ENCODE measurements at regions not wholly inside any gene's neighbourhood (a gene's known extent, or its start where the extent isn't known, plus 50 kb on each side); places are given as distances from the start of the nearest gene placed in this dataset.
"Not testable (repeated sequence)": the region's sequence is repeated elsewhere in the genome, so short reads cannot be mapped to it uniquely, and the experiment has no call there.

DNA sequence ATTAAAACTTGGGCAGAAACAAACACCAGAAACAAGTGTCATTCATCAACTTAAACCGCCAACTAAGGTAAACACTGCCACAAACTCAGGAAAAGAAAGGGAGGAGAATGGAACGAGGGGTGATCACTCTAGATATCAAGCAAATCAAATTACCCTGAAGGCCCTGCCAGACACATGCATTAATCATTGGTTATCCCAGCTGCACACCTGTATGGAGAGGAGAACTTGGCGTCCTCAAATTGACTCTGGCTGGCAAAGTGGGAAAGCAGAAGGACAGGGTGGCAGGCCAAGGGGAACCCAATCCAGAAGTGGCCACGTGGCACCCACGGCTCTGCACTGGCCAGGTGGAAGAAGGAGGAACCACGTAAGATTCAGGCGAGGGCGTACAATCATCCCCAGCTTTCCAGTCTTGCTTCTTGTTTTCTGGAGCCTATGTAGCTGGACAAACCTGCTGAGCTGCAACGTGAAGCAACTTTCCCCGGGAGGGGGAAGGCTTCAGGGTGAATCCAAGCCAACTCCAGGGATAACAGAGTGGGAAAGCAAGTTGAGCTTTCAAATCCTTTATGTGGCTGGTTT, 156.2 kb upstream of the JARID2 start:
- DNase-seq: no peak

DNA sequence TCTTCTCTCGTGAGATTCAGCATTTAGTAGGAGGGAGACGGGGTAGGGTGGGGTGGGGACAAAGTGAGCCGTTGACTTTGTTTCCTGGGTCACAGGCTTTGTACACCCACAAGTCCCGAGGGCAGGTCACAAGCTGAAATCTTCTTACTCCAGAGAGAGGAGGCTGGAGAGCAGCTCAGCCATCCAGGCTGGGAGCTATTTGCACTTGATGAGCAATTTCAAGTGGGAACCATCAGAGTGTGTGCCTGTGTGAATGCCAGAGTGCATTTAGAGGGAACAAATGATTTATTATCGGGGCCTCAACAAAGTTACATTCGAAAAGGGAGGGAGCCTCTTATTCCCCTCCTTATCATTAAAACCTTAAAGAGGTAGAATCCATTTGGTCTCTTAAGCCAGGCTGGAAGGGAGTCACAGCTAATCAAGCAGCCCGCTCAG, 155.7 kb upstream of the JARID2 start:
- DNase-seq: no peak

DNA sequence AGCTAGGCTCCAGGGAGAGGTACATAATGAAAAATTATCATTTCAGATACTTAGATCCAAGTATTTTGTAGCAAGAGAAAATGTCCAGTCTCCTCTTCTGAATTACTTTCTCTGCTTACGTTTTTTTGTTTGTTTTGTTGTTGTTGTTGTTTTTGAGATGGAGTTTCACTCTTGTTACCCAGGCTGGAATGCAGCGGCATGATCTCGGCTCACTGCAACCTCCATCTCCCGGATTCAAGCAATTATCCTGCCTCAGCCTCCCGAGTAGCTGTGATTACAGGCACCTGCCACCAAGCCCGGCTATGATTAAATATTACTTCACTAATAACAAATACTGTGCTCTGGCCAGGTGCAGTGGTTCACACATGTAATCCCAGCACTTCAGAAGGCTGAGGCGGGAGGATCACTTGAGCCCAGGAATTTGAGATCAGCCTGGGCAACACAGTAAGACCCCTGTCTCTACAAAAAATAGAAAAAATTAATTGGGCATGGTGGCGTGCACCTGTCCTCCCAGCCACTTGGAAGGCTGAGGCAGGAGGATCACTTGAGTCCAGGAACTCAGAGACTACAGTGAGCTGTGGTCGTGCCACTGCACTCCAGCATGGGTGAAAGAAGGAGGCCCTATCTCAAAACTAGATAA, 155.0 kb upstream of the JARID2 start:
- DNase-seq: no peak

DNA sequence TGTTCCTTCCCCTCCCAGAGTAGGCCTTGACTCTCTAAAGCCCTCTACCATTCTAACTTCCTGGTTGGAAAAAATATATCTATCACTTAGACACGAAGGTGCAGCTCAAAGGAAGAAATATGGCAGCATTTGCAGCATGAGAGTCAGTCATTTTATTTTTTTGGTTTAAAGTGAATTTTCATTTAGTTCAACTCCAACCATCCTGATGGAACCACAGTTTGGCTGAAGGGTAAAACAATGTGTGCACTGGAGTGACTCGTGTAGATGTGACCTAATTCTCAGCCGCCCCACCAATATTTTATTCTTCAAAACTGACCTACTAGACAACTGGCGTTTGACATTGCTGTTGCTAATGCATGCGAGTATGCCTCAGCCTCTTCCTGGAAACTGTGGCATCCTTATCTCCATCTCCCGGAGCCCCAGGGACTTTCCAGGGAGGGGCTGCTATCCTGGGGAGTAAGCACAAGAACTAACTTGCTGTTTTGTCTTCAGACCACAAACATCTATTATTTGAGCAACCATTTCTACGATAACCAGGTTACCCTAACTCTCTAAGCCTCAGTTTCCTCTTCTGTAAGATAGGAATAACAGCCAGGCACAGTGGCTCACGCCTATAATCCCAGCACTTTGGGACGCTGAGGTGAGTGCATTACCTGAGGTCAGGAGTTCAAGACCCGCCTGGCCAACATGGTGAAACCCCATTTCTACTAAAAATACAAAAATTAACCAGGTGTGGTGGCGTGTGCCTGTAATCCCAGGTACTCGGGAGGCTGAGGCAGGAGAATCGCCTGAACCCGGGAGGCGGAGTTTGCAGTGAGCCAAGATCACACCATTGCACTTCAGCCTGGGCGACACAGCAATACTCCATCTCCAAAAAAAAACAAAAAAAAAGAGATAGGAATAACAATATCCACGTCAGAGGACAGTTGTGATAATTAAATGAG, 148.7 kb upstream of the JARID2 start:
- DNase-seq: no peak

DNA sequence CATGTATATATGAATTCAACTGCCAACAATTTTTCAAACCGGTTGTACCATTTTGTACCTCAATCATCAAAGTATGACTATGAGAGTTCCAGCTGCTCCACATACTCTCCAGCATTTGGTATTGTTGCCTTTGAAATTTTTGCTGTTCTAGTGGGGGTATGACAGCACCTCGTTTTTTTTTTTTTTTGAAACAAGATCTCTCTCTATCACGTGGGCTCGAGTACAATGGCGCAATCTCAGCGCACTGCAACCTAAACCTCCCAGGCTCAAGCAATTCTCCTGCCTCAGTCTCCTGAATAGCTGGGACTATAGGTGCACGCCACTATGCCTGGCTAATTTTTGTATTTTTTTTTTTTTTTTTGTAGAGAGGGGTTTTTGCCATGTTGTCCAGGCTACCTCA, 144.7 kb upstream of the JARID2 start:
- DNase-seq: no peak

DNA sequence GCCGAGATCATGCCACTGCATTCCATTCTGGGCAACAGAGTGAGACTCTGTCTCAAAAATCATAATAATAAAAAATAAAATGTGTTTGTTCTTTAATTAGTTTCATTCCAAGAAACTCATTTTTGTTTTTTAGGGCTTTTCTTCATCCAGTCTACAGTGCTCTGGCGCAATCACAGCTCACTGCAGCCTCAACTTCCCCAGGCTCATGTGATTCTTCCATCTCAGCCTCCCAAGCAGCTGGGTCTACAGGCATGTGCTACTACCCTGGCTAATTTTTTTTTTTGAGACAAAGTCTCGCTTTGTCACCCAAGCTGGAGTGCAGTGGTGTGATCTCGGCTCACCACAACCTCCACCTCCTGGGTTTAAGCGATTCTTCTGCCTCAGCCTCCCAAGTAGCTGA, 143.6 kb upstream of the JARID2 start:
- no peak for DNase-seq

DNA sequence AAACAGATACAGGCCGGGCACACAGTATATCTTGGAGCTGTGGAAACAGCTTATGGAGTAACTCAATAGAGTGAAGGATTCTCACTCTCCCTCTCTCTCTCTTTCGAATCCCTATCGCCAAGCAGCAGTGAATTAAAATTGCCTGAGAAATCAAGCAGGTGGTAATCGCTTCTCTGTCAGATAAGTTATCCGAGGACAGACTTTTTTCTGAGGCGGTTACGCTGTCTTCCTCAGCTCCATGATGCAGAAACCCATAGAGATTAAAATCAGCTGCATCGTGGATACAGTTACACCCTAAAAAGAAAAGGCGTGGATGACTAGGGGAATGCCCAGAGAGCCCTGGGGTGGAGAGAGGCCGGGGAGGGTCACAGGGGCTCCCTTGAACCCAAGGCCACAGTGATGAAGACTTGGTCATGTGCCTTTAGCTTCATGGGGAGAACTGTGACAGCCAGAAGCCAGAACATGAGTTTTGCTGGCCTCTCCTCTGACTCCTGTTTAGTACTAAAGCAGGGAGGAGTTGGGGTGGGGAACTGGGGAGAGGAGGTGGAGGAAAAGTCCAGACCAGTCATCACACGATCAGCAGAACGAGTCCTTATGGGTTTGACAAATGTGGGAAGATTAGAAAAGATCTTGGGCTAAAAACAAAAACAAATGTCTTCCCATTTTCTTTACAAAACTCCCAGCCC, 138.8 kb upstream of the JARID2 start:
- no peak for DNase-seq

DNA sequence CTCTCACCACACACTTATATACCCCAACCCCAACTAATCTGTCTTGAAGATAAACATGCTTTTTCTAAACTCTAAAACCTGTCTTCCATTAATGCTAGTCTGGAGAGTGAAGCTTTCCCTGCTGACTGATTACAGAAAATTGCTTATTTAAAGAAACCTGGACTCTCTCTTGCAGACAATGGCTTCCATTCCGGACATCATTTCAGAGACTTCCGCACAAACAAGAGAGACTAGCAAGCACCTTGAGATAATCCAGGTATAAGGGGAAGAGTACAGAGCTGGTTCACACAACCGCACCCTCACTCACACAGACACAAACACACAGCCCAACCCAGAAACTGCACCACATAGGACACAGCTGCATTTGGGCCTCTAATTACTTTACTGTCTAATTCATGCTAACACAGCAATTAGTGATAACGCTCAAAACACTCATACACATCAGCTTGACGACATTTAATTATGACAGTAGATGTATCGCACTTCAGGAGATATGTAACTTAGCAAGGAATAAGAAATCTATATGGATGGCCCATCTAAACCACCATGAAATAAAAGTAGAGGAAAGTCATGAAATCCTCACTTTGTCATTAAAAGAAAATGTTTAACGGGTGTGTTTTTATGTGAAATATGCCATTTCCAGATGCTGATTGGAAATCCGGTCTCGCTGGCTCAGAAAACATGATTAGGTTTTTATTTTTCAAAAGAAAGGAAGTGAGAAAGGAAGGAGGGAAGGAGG, 138.1 kb upstream of the JARID2 start:
- no peak for DNase-seq

DNA sequence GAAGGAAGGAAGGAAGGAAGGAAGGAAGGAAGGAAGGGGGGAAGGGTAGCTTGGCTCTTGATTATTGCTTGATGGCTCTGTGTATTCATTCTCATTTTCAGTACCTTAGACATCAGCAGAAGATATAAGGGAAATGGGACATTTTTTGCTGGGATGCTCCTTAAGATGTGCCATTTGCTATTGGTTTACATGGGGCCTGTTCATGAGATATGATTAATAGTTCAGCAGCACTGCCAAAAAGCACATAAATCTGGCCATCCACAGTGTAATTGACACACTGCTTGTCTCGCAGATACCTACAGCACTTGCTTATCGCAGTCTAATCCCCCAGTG, 137.5 kb upstream of the JARID2 start:
- DNase-seq: no peak

DNA sequence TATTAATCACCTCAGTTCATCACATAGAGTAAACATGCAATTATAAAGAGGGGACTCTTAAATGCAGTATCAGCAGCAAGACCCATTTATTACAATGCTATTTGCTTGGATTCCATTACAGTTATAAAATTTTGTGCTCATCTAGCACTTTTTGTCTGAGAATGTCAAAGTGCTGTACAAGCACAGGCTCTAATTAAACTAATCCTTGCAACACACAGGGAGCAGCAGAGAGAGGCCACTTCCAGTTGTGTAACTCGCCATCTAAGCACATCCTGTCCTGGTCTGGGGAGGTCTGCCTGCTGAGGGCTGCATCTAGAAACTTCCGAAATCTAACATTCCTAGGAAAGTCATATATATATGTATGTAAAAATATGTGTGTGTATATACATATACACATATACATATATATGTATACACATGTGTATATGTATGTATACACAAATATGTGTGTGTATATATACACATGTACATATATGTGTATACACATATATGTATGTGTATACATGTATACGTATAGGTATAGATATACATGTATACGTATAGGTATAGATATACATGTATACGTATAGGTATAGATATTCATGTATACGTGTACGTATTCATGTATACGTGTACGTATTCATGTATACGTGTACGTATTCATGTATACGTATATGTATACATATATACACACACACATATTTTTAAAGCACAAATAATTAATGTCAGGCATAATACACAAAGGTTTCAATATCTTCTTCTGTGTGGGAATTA, 136.4 kb upstream of the JARID2 start:
- no peak for DNase-seq

DNA sequence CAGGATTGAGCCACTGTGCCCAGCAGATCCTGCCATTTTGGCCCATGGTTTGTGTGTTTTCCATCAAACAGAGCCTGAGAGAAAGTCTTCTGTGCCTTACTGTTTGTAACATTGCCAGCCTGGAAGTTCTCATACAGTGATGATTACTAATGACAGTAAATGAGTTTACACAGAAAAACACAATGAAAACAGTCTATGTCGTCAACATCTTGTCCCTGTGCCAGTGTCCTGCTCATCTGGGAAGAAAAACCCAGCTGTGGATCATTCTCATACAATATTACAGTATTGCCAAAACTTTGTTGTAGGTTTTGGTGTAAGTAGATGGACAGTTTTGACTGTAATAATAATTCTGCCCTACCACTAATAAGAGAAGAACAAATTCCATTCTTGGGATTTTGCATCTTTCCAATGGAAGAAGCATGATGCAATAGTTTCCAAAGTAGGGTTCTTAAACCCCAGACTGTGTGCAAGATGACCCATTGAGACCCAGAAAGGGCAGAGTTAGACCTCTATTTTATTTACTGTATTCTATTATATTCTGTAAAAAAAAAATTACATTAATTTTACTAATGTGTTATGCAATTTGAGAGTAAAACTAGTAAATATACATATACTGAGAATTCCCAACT, 135.0 kb upstream of the JARID2 start:
- no peak for DNase-seq

DNA sequence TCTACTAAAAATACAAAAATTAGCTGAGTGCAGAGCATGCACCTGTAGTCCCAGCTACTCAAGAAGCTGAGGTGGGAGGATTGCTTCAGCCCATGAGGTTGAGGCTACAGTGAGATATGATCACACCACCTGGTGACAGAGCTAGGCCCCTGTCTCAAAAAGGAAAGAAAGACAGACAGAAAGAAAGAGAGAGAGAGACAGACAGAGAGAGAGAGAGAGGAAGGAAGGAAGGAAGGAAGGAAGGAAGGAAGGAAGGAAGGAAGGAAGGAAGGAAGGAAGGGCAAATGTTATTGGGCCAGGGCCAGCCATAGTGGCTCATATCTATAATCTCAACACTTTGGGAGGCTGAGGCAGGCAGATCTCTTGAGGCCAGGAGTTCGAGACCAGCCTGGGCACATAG, 134.3 kb upstream of the JARID2 start:
- DNase-seq: not testable (repeated sequence)

DNA sequence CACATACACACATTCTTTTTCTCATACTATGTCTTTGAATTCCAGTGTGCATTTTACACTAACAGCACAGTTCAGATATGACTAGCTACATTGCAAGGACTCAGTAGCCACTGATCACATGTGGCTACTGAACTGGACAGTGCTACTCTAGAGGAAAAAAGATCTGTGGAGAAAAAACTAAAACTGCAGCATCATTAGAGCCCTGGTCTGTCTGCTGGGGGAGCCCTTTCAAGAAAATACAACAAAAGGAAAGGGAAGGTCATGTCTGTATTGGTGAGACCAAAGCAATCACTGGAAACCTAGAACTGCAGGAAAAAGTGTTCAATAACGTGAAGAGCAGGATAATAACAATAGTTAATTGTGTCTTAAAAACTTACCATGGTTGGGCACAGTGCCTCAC, 132.3 kb upstream of the JARID2 start:
- no peak for DNase-seq

DNA sequence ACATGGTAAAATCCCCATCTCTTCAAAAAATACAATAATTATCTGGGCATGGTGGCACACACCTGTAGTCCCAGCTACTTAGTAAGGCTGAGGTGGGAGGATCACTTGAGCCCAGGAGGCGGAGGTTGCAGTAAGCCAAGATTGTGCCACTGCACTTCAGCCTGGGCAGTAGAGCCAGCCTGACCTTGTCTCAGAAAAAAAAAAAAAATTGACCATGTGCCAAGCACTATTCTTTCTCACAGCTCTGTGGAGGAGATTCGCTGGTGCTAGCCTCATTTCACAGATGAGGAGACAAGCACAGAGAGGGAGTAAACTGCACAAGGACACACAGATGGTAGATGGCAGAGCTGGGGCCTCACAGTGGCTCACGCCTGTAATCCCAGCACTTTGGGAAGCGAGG, 131.8 kb upstream of the JARID2 start:
- no peak for DNase-seq

DNA sequence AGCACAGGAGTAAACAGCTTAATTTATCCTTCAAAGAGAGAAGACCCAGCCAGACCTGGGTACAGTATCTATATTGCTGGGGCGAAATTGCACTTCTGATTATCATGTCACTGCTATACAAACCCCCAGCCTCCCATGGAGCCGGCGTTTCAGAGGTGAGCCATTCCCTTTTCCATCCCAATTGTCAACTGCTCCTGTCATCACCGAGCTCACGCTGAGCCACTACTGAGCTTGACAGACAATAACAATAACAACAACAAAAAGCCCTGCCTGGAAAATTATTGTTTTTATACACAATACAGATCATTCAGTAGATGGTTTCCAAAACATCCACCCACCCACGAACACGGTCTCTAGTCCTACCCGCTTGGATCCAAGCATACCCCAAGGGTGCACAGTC, 129.0 kb upstream of the JARID2 start:
- DNase-seq: no peak

DNA sequence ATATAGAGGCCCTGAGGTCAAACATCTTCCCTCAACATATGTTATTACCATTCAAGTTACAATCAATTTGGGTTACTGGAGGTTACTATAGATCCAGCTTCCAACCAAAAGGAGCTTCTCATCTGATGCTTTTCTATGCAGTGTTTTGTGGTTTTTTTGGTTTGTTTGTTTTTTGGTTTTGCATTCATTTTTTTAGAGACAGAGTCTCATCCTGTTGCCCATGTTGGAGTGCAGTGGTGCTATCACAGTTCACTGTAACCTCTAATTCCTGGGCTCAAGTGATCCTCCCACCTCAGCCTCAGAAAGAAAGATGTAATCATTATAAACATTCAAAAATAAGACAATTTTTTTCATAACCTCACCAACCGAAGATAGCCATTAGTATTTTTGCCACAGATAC, 124.4 kb upstream of the JARID2 start:
- no peak for DNase-seq

DNA sequence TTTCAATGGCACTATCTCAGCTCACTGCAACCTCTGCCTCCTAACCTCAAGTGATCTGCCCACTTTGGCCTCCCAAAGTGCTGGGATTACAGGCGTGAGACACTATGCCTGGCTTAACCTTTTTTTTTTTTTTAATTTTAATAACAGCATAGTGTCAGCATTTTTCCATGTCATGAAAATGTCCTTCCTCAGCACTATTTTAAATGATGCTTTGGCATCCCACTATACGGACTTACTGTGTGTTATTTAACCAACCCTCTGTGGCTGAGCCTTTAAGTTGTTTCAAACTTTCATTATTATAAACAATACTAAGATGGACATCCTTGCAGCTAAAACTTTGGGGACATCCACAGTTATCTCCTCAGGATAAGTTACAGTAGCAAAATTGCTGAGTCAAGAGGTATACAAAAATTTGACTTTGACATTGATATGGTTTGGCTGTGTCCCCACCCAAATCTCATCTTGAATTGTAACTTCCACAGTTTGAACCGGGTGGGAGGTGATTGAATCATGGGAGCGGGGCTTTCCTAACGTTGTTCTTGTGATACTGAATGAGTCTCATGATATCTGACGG, 123.8 kb upstream of the JARID2 start:
- DNase-seq: no peak

DNA sequence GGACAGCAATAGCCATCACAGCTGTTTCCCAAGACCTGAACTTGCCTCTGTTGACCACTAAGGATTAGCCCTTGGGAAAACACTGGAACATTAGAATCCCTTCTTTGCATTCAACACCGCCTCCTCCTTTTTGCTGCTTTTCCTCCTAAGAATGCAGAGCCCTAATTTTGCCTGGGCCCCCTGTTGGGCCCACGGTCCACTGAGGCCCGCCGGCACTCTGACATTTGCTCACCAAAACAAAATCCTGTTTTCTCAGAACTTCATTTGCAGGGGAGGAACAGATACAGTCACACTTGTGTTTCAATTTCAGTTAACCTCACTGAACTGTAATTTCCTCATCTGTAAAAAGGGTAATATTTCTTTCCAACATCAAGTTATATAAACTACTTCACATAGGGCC, 116.0 kb upstream of the JARID2 start:
- DNase-seq: no peak

DNA sequence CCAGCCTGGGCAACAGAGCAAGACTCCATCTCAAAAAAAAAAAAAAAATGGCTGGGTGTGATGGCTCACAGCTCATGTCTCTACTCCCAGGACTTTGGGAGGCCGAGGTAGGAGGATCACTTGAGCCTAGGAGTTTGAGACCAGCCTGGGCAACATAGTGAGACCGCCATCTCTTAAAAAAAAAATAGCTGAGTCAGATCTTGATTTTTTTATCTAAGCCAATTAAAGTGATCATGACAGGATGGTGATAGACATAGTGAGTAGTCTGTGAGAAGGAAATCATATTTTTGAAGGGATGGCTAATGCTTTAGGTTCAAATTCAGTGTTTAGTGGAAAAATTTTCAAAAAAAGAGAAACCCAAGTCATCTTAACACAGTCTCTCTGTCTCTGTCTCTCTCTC, 114.6 kb upstream of the JARID2 start:
- DNase-seq: no peak

DNA sequence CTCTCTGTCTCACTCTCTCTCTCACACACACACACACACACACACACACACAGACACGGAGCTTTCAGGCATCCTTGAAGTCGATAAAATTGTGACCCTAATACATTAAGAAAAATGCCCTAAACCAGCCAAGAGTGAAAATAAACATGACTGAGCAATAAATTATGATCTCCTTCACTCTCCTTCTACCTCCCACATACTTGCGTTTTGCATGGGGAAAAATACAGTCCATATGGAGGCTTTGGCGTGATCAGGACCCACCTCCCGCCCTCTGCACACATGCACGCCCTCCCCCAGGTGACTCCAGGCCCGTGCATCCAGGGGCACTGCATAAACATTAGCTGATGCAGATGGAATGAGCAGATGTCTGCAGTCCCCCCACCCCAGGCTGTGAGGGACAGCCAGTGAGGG, 114.2 kb upstream of the JARID2 start:
- peak; percentile 60 for DNase-seq

DNA sequence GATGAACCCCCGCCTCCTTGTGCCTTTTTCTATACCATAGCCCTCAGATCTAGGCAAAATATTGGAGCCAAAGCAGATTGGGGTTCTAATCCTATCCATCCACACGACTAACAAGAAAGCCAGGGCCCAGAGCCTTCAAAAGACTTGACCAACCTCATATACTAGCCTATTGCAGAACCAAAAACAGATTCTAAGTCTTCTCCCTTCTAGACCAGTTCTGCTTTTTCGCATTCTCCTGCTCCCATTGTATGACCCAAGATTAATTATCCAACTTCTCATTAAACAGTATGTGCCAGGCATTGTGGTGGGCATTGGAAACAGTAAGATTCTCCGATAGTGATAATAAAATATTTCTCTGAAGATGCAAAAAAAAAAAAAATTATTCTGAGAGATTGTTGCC, 113.7 kb upstream of the JARID2 start:
- no peak for DNase-seq

Measured in fibroblast of upper back skin (primary cell).